ENCODE measurements at regions not wholly inside any gene's neighbourhood (a gene's known extent, or its start where the extent isn't known, plus 50 kb on each side); places are given as distances from the start of the nearest gene placed in this dataset.

DNA sequence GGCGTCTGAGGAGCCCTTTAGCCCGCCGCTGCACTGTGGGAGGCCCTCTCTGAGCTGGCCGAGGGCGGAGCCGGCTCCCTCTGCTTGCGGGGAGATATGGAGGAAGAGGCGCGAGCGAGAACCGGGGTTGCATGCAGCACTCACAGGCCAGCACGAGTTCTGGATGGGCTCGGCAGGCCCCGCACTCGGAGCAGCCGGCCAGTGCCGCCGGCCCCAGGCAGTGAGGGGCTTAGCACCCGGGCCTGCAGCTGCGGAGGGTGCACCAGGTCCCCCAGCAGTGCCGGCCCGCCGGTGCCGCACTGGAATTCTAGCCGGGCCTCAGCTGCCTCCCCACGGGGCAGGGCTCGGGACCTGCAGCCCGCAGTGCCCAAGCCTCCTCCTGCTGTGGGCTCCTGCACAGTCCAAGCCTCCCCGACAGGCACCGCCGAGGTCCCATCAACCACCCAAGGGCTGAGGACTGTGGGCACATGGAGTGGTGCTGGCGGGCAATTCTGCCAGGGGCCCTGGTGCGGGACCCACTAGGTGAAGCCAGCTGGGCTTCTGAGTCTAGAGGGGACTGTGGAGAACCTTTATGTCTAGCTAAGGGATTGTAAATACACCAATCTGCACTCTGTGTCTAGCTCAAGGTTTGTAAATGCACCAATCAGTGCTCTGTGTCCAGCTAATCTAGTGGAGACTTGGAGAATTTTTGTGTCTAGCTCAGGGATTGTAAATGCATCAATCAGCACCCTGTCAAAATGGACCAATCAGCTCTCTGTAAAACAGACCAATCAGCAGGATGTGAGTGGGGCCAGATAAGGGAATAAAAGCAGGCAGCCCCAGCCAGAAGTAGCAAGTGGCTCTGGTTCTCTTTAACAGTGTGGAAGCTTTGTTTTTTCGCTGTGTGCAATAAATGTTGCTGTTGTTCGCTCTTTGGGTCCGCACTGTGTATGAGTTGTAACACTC, 329.7 kb upstream of the JARID2 start:
- no peak for DNase-seq (ENCODE audit: low read depth in 2 of 2, low spot score in 1 of 2)

DNA sequence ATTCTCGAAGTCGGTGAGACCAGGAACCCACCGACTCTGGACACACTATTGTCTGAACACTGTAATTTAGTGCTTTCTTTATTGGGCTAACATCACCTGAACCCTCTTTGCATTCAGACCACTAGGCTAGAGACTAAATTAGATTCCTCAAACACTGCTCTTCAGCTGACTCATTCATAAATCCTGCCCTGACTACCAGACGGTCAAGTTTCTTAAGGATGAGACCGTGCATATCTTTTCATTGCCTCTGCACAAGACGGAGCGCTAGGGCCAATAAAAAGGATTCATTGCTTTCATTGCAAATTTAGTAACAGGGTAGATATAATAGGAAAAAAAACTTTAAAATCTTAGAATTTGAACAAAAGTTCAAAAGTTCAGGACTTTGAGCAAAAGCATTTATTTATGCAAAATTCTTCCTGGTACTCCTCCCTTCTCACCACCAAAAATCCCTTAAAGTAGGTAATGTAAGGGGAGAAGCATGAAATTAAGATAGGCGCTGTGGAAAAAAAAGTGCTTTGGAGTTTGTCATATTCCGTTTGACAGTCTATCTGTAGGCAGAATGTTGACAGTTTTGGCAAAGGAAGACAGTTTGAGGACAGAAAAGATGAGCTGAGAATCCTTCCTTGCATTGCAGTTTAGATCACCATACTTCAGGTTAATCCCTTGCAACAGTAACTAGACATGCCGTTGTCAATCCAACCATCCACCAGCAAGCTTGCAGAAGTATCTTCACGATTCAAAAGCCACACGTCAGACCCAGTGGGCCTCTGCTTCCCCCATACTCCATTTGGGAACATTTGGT, 328.6 kb upstream of the JARID2 start:
- no peak for DNase-seq (ENCODE audit: low read depth in 2 of 2, low spot score in 1 of 2)

DNA sequence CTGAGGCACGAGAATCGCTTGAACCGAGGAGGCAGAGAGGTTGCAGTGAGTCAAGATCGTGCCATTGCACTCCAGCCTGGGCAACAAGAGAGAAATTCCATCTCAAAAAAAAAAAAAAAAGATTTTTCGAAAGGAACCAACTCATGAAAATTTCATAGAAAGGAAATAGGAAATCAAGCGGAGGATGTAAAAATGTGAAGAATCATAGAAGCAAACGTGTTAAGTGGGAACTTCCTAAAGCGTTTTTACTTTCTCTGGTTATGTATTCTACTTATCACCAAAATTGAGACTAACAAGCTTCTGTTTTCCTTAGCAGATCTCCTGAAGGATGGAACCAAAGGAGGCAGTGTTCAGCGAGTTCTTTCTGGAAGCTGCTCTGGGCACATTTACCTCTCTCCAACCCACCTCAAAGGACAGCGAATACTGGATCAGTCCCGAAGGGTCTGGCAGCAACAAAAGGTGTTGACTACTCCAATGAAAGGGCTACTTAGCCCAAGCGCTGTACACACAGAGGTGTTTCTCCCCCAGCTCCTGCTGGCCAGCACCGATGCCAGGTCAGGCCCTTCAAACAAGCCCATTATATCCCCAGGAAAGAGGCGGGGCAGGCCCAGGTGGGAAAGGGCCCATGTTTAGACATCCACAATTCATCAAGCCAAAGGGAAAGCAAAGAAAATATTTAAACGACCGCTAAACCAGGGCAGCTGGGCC, 327.5 kb upstream of the JARID2 start:
- no peak for DNase-seq (ENCODE audit: low read depth in 2 of 2, low spot score in 1 of 2)

DNA sequence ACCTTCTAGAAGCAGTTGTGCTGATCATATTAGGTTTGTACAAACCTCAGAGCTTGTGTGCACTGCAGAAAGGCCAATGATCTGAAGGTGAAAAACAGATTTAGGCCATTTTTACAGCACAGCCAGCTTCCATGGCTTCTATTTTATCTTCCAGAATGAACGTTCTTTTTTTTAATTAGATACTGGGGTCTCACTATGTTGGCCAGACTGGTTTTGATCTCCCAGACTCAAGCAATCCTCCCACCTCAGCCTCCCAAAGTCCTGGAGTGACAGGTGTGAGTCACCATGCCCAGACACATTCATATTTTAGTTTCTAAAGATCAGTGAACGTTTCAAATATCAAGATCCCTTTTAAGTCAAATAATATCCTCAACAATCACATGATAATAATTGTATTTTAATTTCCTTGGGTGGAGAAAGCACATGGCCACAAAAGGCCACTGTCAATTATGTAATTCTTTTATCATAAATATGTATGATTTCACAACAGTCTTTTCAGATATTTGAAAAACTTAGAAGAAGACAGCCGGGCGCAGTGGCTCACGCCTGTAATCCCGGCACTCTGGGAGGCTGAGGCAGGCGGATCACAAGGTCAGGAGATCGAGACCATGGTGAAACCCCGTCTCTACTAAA, 326.7 kb upstream of the JARID2 start:
- DNase-seq (ENCODE audit: low read depth in 2 of 2, low spot score in 1 of 2), result no peak

DNA sequence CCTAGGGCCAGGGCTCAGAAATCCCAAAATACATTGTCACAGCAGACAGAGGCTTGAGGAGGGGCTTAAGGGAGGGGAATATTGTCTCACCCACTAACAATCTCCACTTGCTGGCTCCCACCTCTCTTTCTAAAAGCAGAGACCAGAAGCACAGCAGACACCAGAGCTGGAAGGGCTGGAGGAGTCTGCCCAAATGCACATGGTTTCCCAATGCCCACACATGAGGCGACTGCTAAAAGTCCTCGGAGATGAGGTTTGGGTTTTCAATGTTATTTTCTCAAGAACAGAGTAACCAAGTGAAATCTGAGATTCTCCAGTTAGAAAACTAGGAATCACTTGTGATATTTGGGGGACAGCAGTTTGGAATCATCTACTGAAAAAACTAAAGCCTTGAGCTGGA, 325.6 kb upstream of the JARID2 start:
- DNase-seq (ENCODE audit: low read depth in 2 of 2, low spot score in 1 of 2), result no peak

DNA sequence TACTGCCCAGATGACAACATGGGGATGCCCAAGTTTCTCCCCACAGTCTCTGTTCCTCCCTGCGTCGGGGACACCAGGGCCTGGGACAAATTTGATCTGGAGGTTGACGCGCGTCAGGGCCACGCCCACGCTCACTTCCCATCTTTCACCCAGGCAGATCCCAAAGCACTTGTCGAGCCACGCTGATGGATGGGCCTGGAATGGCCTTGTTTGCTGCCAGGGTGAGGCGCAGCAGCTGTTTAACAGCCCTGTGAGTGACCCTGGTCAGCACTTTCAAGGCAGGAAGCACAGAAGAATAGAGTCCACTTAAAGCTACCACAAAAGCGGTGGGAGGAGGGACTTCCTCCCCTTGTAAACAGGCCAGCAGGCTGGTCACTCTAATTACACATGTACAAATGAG, 324.7 kb upstream of the JARID2 start:
- DNase-seq (ENCODE audit: low read depth in 2 of 2, low spot score in 1 of 2), result no peak

DNA sequence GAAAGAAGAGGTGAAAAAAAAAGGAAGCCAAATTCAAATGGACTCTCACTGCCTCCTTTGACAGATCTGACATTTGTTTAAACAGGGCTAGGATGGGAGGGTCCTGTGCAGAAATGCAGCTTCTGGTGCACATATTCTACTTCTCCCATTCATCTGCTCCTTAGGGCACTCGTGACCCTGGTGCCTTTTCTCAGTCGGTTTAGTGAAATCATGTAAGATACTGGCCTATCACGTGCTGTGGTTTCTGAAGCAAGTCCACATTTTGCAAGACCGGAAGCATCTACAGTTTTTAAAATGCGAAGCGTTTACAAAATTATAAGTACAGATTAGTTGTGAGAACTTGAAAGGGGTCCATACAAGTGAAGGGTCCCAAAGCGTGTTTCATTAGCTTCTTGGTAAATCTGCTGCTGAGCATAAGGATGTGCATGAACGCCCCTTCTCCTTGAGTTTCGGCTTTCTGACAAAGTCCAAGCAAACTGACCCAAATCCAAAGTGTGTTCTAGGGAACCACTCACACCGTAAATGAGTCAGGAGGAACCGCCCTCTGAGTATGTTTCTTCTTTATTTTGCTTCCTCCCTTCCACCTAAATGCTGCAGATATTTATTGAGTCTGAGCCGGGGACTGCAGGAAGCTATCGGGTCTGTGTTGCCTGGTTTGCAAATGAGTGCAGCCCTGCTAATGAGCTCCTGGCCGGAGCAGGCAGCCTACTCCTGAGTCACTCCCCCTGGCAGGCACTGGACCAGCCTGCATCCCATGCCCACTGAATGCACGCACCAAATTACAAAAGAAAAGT, 323.8 kb upstream of the JARID2 start:
- no peak for DNase-seq (ENCODE audit: low read depth in 2 of 2, low spot score in 1 of 2)

DNA sequence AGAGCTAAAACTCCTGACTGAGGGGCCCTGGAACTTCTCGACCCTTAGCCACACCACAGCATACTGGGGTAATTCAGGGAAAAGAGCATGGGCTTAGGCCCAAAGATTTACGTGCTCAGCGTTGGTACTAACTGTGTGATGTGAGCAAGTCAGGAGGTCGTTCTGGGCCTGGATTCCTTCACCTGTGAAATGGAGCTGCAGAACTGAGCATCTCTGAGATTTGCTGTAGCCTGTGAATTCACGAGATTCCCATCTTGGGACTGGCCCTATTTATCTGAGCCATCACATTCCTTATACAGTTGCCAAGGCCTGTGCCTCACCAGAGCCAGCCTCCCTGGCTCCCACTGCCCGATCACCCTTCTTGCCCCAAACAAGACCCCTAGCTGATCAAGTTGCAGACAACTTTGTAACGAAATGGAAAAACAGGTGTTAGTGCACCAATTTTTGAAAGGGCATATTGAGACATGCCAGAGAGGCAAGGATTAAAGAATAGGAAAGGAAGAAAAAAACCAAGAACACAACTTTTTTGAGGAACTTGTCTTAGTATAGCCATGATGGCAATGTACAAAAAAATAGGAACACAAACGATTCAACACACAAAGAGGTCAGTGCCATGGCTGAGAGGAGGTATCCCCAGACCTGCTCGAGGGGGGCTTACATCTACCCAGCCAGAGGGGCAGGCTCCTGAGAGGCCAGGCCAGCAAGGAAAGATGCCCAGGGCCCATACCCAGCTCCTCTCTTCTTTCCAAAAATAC, 323.0 kb upstream of the JARID2 start:
- DNase-seq (ENCODE audit: low read depth in 2 of 2, low spot score in 1 of 2), result no peak

DNA sequence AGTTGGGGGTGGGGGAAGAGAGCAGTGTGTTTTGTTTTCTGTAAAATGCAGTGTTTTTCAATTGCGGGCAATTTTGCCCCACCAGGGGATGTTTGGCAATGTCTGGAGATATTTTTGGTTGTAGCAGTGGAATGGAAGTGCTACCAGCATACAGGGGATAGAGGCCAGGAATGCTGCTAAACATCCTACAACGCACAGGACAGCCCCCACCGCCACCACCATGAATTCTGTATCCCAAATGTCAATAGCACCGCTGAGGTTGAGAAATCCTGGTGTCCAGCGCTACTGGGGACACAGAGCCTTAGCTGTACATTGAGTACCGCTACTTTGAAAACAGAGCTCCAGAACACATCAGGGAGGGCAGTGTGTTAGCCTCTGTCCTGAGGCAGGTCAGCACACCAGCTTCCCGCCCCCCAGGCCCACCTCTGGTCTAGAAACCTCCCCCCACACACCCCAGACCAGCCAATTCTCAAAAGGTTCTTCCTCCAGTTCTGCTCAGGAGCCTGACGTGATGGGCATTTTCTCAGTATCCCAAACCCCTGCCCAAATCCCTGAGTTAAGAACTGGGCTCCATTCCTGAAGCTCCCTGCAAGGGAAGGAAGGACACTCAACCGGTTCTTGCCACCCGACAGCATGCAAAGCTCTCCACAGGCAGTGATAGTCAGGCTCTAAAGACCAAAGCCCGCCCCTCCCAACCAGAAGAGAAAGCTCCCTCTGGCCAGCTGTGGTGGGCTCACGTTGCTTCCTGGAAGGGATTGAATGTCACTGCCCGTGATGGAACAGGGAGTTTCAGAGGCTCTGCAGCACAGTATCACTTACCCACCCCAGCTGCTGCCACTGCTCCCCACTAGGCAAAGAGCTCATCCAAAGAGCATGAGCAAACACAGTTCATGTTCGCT, 321.5 kb upstream of the JARID2 start:
- DNase-seq (ENCODE audit: low read depth in 2 of 2, low spot score in 1 of 2), result no peak

DNA sequence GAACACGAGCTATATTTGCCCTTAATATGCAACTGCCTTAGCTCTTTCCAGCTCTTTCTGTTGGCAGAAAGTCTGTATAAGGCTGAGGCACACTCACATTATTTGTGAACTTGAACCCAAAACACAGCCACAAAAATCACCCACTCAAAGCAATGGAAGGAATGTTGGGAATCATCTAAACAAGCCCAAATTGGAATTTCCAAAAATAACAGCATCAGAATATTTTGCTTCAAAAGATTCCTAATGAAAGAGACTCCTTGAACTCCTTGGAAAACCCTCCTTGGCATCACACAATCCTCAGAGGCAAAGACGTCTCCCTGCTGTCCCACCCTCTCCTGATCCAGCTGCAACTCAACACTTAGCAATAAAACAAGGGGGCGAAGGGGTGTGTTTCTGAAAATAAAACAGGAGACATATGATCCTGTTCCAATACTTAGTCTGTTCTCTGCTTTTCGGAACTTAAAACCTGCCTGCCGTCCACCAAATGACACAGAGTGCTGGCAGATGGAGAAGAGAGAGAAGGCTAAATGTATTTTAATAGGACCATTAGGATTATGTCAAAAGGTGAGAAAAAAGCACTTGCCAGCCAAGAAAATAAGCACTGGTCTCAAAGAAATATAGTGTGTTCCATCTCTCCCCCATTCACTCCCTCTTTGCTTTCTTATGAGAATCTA, 320.7 kb upstream of the JARID2 start:
- no peak for DNase-seq (ENCODE audit: low read depth in 2 of 2, low spot score in 1 of 2)

DNA sequence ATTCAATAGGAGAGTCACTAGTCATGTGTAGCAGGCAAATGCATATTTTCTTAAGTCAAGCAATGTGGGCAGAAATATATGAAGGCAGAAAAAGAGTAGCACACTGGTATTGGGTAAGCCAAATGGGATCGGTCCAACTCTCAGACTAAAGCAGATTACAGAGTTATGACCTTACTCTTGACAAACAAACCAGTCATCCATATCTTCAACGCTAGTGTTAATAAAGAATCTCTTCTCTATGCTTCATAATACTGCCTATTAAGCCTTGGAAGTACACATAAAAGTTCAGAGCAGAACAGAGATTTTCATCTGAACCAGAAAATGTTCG, 320.2 kb upstream of the JARID2 start:
- no peak for DNase-seq (ENCODE audit: low read depth in 2 of 2, low spot score in 1 of 2)

DNA sequence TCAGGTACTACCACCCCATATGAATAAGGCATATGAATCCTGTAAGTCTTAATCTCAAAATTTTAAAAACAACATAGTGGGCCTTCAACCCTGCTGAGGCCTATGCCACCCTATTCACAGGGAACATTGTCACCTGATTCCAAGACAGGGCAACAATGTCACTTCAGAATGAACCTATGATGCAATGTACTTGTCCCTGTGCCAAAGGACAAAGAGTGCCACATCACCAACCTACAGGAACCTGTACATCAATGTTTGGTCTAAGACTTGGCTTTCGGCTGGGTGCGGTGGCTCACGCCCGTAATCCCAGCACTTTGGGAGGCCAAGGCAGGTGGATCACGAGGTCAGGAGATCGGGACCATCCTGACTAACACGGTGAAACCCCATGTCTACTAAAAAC, 318.5 kb upstream of the JARID2 start:
- no peak for DNase-seq (ENCODE audit: low read depth in 2 of 2, low spot score in 1 of 2)

DNA sequence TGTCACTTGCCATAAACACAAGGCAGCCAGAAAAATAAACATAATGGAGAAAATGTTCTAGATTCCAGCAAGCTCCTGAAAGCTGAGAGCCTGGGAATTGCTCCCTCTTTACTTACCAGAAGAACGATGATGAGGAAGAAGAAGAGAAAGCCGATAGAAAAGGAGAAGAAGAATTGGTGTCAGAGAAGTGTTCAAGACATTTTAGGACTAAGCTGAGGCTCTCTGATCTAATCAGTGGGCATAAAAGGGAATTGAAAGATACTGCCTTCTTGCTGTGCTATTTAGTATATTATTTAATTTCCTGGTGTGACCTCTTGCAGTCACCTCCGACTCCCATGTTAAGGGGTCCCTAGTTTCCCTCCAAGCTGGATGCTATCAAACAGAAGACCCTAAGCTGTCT, 316.6 kb upstream of the JARID2 start:
- no peak for DNase-seq (ENCODE audit: low read depth in 2 of 2, low spot score in 1 of 2)

DNA sequence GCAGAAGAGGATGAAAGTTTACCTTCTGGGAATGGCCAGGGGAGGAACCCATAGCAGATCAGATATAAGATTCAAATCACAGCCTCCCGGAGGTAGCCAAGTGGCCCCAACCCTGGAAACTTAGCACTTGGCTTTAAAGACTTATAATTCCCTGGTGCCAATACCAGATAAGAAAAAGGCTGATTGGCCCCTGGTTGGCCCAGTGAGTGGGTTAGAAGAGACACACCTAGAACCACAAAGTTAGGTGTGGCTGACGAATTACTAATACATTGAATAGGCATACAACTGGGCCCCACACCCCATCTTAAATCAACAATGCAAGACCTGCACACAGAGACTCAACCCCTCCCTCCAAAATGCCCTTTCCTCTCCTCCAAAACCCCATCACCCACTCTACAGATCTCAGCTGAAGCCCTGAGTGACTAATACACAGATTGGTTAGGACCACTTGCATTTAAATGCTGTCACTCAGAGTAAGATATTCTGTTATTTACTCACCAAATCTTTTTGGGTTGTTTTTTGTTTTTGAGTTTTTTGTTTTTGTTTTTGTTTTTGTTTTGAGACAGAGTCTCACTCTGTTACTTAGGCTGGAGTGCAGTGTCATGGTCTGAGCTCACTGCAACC, 315.4 kb upstream of the JARID2 start:
- DNase-seq (ENCODE audit: low read depth in 2 of 2, low spot score in 1 of 2), result no peak

DNA sequence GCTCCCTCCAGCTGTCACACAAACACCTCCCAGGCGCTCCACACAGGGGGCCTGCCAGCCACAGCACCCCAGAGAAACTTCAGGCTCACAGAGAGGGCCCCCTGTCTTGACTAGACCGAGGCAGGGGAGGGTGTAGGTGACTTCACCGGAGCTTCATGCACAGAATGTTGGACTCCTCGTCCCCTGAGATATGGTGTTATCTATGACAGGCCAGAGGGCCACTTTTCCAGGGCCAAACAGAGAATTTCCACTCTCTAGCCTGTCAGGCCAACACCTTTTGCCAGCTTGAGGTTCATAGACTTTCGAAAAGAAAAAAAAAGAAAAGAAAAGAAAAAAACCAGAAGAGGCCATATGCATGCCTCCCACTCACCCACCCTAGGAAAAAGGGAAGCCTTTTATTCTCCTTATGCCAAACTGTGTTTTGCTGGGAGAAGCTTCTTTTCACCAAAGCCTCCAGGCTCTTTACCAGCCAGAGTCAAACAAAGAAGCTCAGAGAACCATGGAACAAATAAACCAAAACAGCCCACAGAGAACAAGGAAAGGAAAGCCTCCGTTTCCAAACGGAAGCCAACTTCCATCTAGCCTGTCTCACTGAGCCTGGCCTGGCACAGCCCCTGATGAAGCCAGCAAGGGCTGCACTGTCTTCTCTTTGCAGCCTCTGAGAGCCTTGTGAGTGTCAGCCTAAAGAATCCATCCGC, 313.2 kb upstream of the JARID2 start:
- DNase-seq (ENCODE audit: low read depth in 2 of 2, low spot score in 1 of 2), result no peak

DNA sequence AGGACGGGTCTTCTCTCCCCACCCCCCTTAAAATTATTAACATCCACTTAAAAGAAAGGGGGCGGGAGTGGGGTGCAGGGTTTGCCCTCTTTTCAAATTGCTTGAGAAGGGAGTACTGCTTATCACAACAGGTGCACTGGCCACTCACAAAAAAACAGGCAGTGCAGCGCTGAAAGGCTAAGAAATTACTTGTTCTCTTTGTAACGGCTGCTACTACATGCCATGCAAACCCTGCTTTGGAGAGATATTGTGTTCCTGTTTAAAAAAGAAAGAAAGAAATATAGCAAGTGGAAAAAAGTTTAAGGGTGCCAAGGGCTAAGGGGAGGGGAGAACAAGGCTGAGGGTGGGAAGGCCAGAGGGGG, 312.7 kb upstream of the JARID2 start:
- DNase-seq (ENCODE audit: low read depth in 2 of 2, low spot score in 1 of 2), result no peak

DNA sequence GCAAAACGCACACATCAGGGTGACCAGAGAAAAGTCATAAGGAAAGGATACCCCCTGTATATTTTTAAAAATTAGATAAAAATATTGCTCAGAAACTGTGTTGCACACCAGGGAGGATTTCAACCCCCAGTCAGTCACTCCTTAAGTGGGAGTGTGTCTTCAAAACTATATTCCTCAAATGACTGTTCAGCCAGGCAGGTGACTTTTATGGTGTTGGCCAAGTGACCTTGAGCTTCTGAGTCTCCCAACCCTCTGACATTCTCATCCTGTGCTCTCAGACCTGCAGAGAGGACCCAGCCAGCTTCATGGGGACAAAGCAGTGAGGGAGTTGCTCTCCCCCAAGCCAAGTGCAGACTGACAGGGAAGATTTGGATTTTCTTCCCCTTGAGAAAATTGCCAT, 311.9 kb upstream of the JARID2 start:
- no peak for DNase-seq (ENCODE audit: low read depth in 2 of 2, low spot score in 1 of 2)

All from stimulated activated CD8-positive, alpha-beta memory T cell treated with anti-CD3 and anti-CD28 coated beads, Interleukin-4, amount 100 ng/mL, for 4 hours (primary cell).